OCI-LY1 (cell line): ENCODE measurements at regions not wholly inside any gene's neighbourhood (a gene's known extent, or its start where the extent isn't known, plus 50 kb on each side); places are given as distances from the start of the nearest gene placed in this dataset.

Source experiments
- H2AFZ ChIP-seq: fragments of 200-600 bp; sonication (generic), shearing (Covaris generic); 2 replicates; pipeline ENCODE4 v1.6.0; 2014; ENCODE audit warnings: antibody characterized with exemption, mild to moderate bottlenecking, low read length
- H3F3A ChIP-seq: fragments of 200-600 bp; sonication (generic), shearing (Covaris generic); 2 replicates; pipeline ENCODE4 v1.6.0; 2014; ENCODE audit warnings: mild to moderate bottlenecking, antibody characterized with exemption, low read length, moderate library complexity; ENCODE audit not compliant: insufficient read depth
- H3K27ac ChIP-seq: fragments of 200-600 bp; sonication (generic); 2 replicates; pipeline ENCODE4 v1.5.1; 2014; ENCODE audit warnings: low read length, mixed run types, mild to moderate bottlenecking, low read depth; ENCODE audit not compliant: poor library complexity, severe bottlenecking
- H3K27me3 ChIP-seq: fragments of 200-600 bp; sonication (generic); 2 replicates; pipeline ENCODE4 v1.6.0; 2014; ENCODE audit warnings: antibody characterized with exemption, mild to moderate bottlenecking, low read length, moderate library complexity; ENCODE audit not compliant: insufficient read depth
- H3K36me3 ChIP-seq: fragments of 200-600 bp; sonication (generic); 2 replicates; pipeline ENCODE4 v1.6.1; 2014; ENCODE audit warnings: mild to moderate bottlenecking, antibody characterized with exemption, low read length, moderate library complexity, mixed read lengths; ENCODE audit not compliant: insufficient read depth
- H3K4me1 ChIP-seq: fragments of 200-600 bp; sonication (generic); 2 replicates; pipeline ENCODE4 v1.5.1; 2014; ENCODE audit warnings: mild to moderate bottlenecking, low read length, moderate library complexity; ENCODE audit not compliant: insufficient read depth, severe bottlenecking
- H3K4me2 ChIP-seq: fragments of 200-600 bp; sonication (generic), shearing (Covaris generic); 2 replicates; pipeline ENCODE4 v1.6.1; 2014; ENCODE audit warnings: low read length
- H3K4me3 ChIP-seq: fragments of 200-600 bp; sonication (generic); 2 replicates; pipeline ENCODE4 v1.5.1; 2014; ENCODE audit warnings: low read length, low read depth, mild to moderate bottlenecking, mixed read lengths; ENCODE audit not compliant: poor library complexity, severe bottlenecking
- H3K79me2 ChIP-seq: fragments of 200-600 bp; shearing (Covaris generic); 2 replicates; pipeline ENCODE4 v1.6.1; 2016; ENCODE audit warnings: mixed run types, low read length, mixed read lengths; ENCODE audit not compliant: insufficient read depth
- H3K9ac ChIP-seq: fragments of 200-600 bp; sonication (generic), shearing (Covaris generic); 2 replicates; pipeline ENCODE4 v1.6.1; 2014; ENCODE audit warnings: mild to moderate bottlenecking, low read length, mixed read lengths
- H3K9me2 ChIP-seq: fragments of 200-600 bp; sonication (generic), shearing (Covaris generic); 2 replicates; pipeline ENCODE4 v1.6.1; 2014; ENCODE audit warnings: low read depth, mild to moderate bottlenecking, low read length, mixed read lengths
- H3K9me3 ChIP-seq: fragments of 200-600 bp; shearing (Covaris generic); 2 replicates; pipeline ENCODE4 v1.6.1; 2014; ENCODE audit warnings: low read length, mixed read lengths
- H4K20me1 ChIP-seq: fragments of 200-600 bp; sonication (generic), shearing (Covaris generic); 2 replicates; pipeline ENCODE4 v1.6.0; 2016; ENCODE audit warnings: mild to moderate bottlenecking, low read length; ENCODE audit not compliant: insufficient read depth
- CTCF ChIP-seq: fragments of 200-600 bp; sonication (generic), shearing (Covaris generic); IDR thresholded peaks from 2 replicates; pipeline ENCODE4 v1.5.1; 2017; ENCODE audit warnings: mild to moderate bottlenecking, antibody characterized with exemption, low read length, moderate library complexity, mixed read lengths
- EZH2 ChIP-seq: fragments of 200-600 bp; sonication (generic), shearing (Covaris generic); IDR thresholded peaks from 2 replicates; pipeline ENCODE4 v1.8.0; 2017; ENCODE audit warnings: borderline replicate concordance, mixed run types, mild to moderate bottlenecking, antibody characterized with exemption, low read length, moderate library complexity, mixed read lengths

GRCh38 chr11:24289301-24289700 lies 207.6 kb upstream of the LUZP2 start:
- no peak for TF ChIP-seq CTCF
- no peak for TF ChIP-seq EZH2

GRCh38 chr11:24293964-24294363 lies 202.9 kb upstream of the LUZP2 start:
- H3K9ac ChIP-seq: no peak overlapping the region
- TF ChIP-seq EZH2: no peak
- no peak for TF ChIP-seq CTCF
- no peaks in the 10 kb centered on the region for H3K36me3 ChIP-seq
- H3K4me2 ChIP-seq: no peak overlapping the region
- no peak overlapping the region for H3K4me3 ChIP-seq
- H3K27ac ChIP-seq: no peak overlapping the region
- H3K4me1 ChIP-seq: no peaks in the 10 kb centered on the region
- no peaks in the 10 kb centered on the region for H4K20me1 ChIP-seq
- H3K9me2 ChIP-seq: no peaks in the 10 kb centered on the region
- H2AFZ ChIP-seq: no peak overlapping the region
- H3K27me3 ChIP-seq: no peaks in the 10 kb centered on the region
- no peaks in the 10 kb centered on the region for H3F3A ChIP-seq
- no peaks in the 10 kb centered on the region for H3K9me3 ChIP-seq
- no peaks in the 10 kb centered on the region for H3K79me2 ChIP-seq

More at GRCh38 chr11:24289301-24289700, 207.6 kb upstream of the LUZP2 start:
- Histone ChIP-seq H3K4me1 (no peaks in the 10 kb centered on the region), H3K4me3 (no peak overlapping the region), H3K9me2 (no peaks in the 10 kb centered on the region), H3K9me3 (no peaks in the 10 kb centered on the region), H3K9ac (no peak overlapping the region), H3K27me3 (no peaks in the 10 kb centered on the region), H4K20me1 (no peaks in the 10 kb centered on the region), H2AFZ (no peak overlapping the region), H3K79me2 (no peaks in the 10 kb centered on the region), H3K36me3 (no peaks in the 10 kb centered on the region), H3F3A (no peaks in the 10 kb centered on the region), H3K4me2 (no peak overlapping the region), H3K27ac (no peak overlapping the region)

- Histone ChIP-seq H4K20me1 (no peaks in the 10 kb centered on the region), H2AFZ (no peak overlapping the region), H3K36me3 (no peaks in the 10 kb centered on the region), H3K4me1 (no peaks in the 10 kb centered on the region), H3K4me3 (no peak overlapping the region), H3K9me2 (no peaks in the 10 kb centered on the region), H3K4me2 (no peak overlapping the region), H3K9ac (no peak overlapping the region), H3K79me2 (no peaks in the 10 kb centered on the region), H3K9me3 (no peaks in the 10 kb centered on the region), H3K27ac (no peak overlapping the region), H3K27me3 (no peaks in the 10 kb centered on the region), H3F3A (no peaks in the 10 kb centered on the region)
- TF ChIP-seq CTCF (no peak), EZH2 (no peak)
These were observed 201.5 kb upstream of the LUZP2 start for GRCh38 chr11:24295360-24295759.
